Frontal cortex (tissue), 3 donors: ENCODE measurements at regions not wholly inside any gene's neighbourhood (a gene's known extent, or its start where the extent isn't known, plus 50 kb on each side); places are given as distances from the start of the nearest gene placed in this dataset.
A peak's percentile ranks its signal among the peaks of the same experiment; 100 is the strongest.

Source experiments
- DNase-seq, 2 donors: peaks; one replicate each; pipeline ENCODE4 v3.0.0; 2012; ENCODE audit warnings: low spot score in 2 of 2
- FAIRE-seq: peaks from 2 replicates; lab custom pipeline; 2012; peaks lifted over from hg19 to GRCh38; lab: Jason Lieb, UNC
- donor health status: control.
- donor health status: control.
- donor health status: control.

DNA sequence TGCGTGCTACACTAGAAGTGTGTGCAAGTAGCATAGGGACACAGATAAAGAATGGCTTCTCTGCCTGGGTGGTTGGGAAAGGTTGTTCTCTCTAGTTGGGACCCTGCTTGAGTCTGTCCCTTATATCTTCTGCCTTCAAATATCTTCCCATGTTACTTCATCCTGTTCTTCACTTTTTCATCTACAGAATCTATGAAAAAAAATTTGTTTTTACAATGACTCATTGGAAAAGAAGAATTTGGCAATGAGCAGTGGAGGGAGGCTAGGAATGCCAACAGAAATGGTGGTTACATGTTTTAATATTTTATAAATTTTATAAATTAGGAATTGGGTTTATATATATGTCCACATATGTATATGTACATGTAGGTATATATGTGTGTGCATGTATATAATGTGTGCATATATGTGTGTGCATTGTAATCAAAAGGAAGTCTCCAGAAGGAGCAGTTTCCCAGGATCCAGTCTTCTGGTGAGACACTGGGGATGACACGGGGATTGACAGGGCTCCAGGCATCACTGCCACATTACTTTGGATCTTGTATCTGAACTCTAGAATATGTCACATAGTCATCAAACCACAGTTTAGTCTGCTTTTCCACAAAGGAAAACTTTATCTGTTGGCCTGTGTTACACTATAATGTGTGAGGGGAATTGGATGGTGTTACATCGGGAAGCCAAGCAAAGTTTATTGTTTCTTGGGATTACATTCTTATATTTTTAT is 75.3 kb upstream of the RIPOR2 start:
- no peak for DNase-seq
- no peak for FAIRE-seq

DNA sequence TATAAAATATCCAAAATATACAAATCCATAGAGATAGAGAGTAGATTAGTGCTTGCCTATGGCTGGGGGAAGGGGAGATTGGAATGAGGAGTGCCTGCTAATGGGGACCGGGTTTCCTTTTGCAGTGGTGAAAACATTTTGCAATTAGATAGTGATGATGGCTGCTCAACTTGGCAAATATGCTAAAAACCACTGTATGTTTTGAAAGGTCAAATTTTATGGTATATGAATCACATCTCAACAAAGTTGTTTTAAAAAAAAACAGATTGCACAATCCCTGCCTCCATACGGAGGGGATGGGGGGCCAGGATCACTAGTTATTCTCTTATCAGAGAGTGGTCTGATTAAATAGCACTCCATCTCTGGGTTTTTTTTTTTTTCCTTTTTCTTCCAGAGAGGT is 76.9 kb upstream of the RIPOR2 start:
- FAIRE-seq (no peak), DNase-seq (no peak)

DNA sequence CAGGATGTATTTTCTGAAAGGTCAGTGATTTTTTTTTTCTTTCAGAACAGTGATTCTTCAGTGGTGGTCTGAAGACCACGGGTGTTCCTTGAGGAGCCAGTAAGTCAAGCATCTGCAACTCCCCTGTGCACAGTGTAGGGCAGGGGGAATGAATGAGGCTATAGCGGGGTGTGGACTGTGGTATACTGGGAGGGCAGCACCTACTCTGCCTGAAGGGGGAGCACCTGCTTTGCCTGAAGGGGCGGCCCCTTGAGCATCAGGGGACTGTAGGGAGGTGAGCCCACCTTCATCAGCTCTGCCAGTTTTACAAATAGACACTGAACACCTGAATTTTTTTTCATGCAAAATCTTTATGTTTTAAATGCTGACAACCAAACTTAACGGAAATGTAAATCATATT is 77.5 kb upstream of the RIPOR2 start:
- no peak for FAIRE-seq
- DNase-seq, result no peak

DNA sequence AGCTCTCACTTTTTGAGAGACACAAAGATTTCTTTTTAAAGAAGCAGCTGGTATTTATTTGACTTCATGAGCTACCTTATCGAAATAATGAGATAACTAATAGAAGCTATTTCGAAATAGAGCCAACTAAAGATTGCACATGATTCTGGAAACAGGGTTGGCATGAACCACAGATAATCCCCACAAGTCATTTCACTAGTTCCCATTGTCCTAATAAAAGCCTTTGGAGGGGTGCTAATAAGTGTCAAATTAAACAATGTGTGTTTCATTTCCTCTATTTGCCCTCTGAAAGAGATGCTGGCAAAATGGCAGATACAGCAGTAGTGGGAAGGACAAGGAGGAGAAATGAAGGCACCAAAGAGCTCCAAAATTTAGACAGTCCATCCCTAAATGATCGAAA is 78.6 kb upstream of the RIPOR2 start:
- no peak for FAIRE-seq
- DNase-seq, result no peak

DNA sequence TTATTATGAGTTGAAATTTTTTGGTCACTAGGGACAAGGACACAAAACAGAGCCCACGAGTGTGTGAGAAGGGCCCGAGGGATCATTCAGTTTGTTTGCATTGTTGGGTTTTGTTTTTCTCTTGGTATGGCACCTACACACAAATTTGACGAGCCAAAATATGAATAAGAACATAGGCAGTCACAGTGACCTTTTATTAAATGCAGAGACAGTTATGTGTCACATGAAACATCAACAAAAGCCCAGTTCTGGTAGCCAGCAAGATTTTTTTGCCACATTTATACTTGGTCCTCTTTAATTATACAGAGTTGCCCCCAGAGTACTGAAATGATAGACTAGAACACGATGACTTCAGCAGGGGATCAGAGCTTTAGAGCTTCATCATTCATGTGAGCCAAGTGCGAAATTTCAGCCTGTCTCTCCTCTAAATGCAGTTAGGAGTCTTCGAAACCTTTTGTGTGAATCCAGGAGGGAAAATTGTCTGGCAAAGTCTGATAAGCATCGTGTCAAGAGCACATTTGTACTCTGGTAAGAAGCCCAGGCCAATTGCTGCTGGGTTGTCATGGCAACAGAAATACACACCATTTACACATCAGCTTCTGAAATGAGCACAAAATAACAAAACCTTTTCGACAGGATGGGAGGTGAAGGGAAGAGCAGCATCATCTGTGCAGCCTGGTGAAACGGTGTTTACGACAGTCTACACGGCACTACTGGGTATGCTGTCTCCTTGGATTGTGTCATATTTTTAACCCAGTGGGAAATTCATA is 79.2 kb upstream of the RIPOR2 start:
- no peak for FAIRE-seq

DNA sequence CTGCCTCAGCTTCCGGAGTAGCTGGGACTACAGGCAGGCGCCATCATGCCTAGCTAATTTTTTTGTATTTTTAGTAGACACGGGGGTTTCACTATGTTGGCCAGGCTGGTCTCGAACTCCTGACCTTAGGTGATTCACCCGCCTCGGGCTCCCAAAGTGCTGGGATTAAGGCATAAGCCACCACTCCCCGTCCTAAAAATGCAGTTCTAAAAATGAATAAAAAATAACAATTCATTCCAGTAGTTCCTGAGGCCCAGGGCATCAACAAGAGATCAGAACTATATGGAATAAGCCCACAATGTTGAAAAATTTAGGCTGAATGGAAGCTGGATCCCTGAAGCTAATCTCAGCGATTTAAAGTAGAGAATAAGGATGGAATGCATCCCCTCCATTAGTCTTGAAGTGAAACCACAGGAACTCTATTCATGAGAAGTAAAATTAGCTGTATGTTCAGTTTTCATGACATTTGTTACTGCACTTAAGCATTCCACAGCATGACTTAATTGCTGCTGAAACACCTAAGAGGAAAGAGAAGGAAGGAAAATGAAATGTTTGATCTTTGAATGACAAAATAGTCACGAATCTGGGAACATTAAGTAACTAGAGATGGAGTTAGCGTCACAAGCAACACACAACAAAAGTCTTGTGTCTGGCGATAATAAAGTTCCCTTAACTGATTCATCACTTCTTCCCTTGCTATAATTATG is 80.4 kb upstream of the RIPOR2 start:
- no peak for DNase-seq
- FAIRE-seq, result no peak

More for the DNA sequence above, 79.2 kb upstream of the RIPOR2 start:
- DNase-seq, result peak in 1 of 2 donors; percentile 12

DNA sequence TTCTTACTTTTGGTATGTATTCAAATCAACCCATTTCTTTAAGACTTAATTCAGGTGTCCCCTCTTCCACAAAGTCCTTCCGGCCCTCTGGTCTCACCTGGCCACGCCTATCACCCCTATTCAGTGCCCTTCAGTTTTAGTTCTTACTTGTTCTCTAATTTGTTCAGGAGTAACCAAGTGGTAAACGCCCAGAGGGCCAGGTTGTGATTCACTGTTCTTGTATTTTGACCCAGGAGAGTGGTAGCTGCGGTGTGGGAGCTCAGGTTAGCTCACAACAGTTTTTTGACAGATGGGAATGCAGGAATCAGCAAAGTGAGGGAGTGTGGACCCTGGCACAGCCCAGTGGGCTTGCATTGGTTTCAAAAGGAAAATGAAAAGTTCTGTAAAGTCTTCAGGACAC is 81.7 kb upstream of the RIPOR2 start:
- FAIRE-seq, result no peak
- no peak for DNase-seq

DNA sequence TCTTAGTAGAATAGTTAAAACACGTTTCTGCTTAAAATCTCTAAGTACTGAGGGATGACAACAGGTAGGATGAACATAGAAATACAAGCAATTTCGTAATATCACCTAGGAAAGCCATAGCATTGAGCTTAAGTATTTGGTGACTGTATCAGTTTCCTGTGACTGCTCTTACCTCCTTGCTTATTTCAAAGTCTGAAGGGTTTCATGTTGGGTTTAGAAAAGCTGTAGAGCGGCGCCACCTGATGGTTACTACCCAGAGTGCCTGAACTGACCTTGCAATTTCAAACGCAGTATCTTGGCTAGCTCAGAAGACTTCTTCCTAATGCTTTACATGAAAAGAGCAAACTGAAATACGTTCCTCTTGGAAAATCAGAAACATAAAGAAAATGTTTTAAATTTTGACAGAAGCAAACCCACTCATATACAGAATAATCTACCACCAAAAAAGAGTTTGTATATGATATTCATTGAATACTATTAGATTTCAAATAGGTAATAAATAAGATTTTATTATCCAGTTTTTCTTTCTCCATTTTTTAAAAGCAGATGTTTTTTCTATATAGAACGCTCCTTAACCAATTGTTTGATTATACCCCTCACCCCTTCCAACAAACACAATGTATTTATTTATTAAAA is 82.3 kb upstream of the RIPOR2 start:
- DNase-seq, result no peak
- FAIRE-seq, result no peak

DNA sequence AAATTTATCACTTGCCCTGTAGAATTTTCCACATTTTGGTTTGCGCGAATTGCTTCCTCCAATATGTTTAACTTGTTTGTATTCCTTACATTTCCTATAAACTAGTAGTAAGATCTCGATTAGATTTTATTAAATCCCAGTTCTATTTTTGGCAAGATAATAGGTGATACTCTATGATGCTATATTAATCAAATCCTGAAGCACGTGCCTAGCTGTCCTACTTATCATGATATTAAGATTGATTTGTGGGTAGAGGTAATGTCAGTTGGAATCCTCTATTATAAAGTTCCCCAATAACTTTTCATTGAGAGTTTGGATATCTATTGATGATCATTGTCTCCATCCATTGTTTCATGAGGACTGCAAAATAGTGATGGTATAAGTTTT is 82.8 kb upstream of the RIPOR2 start:
- FAIRE-seq (no peak), DNase-seq (no peak)

DNA sequence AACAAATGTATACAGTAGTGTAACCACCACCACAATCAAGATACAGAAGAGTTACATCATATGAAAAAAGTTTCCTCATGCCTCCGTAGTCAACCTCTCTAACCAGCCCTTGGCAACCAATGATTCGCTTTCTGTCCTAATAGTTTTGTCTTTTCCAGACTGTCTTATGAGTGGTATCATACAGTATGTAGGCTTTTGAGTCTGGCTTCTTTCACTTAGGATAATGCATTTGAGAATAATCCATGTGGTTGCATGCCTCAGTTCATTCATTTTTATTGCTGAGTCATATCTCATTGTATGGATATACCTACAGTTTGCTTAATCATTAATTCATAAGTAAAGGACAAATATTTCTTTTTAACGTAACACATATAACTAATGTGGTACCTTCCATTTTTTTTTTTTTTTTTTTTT is 86.4 kb upstream of the RIPOR2 start:
- no peak for DNase-seq
- no peak for FAIRE-seq

DNA sequence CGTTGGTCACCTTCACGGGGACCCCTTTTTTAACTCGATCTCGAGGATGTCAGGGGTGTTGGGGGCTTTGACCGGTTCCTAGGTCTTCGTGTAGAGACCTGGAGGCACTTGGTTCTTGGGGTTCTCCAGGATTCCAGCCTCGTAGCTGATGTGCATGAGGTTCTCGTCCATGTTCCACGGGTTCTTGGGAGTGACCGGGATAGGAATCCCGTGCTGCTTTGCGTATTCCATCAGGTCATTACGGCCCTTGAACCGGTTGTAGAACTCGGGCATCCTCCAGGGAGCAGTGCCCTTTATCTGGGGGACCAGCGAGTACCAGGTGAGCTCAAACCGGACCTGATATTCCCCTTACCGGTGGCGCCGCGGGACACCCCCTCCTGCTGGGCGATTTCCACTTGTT is 88.0 kb upstream of the RIPOR2 start:
- FAIRE-seq (no peak), DNase-seq (no peak)

DNA sequence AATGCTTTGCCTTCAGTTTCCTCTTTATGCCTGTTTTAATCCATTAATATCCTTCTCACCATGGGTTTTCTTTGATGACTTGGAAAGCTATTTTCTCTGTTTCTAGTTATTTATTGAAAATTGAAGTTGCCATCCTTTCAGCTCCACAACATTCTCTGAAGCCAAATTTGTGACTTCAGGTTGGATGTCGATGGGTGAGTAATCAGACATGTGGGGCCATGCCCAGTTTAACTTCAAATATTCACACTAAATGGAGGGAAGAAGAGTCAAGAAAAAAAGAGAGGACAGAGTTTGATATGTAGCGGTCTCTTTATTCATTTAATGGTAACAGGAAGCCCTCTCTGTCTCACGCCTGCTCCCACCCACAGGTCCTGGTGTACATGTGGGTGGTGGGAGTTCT is 89.1 kb upstream of the RIPOR2 start:
- FAIRE-seq (no peak), DNase-seq (no peak)

DNA sequence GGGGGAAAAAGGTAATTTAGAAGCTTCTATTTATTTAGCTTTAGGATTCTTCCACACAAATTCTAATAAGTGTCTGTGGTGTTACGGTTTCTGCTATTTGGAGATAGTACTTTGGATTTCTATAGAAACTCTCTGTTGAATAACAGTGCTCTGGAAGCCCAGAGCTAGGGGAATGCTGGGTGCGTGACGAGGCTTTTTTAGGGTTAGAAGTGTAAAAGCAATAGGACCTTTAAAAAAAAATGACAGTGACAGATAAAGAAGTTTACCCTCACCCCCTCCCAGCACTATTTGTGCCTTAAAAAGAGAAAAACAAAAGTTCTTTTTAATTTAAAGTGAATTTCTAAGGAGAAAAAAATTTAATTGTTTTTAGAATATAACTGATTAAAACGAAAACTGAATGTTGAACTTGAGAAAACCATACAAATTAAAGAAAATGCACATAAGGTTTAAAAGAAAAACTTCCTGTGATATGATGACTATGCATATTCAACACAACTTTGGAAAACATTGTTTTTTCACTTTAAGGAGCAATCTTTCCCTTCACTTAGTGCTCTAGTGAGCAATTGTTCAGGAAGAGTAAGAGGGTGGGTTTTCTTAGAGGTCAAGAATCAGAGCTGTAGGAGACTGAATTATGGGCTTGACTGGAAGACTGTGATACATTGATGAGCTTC is 89.6 kb upstream of the RIPOR2 start:
- DNase-seq, result no peak
- no peak for FAIRE-seq

DNA sequence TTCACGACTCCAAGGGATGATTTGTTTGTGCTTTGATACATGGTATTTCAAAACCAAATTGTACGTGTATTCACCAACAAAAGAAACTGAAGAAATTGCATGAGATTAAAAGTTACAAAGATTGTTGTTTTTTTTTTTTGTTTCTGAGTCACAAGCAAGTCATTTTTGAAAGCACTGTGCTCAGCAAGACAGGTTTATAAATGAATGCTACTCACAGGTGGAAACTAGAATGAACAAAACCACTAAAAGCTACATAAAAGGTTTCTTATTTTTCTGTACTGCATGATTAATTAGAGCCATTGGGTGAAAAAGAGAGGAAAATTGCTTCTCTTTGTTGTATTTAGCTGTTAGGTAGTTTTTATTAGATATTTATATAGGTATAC is 90.2 kb upstream of the RIPOR2 start:
- DNase-seq, result no peak
- FAIRE-seq, result no peak

DNA sequence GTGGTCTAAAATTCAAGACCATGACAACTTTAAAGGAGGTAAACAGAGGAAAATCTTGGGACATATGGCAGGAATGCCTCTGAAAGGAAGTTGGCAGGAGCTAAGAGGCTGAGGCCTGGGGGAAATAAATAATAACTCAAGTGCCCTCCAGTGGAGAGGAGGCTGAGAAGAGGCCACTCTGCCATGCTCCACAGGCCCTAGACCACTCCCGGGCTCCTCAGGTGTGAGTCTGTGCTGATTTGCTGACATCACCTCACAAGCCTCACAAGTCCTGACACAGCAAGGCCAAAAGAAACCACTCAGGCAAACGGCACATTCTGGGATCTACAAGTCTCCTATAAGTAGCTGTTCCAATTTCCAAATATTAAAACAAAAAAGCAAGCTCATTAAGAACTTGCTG is 91.0 kb upstream of the RIPOR2 start:
- FAIRE-seq (no peak), DNase-seq (no peak)

DNA sequence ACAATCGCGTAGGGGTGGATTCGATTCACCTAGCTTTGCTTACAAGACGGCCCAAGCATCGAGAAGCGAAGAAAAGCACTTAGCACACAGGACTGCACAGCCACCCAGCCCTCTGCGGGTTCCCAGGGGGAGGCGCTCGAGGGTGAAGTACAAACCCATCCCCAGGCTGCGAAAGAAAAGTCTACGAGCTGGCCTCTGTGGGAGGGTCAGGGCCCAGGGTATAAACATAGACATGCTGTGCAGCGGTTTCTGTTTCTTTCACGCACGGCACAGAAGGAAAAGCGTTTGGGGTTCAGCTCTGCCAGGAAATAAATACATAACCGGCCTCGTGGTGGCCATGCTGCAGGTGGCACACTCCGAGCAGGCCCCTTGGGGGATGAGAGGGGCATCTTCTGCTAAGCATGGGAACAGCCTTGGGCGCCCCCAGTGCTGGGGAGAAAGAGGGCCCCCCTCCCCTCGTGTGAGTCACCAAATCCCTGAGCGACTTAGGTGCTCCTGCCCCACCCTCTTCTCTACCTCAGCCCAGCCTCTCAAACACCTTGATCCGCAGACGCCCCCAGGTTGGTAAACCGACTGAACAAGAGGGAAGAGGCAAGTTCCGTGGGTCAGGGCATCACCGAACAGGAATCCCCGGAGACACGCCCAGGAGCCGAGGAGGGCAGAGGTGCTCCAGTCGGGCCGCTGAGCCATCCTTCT is 91.6 kb upstream of the RIPOR2 start:
- FAIRE-seq (no peak), DNase-seq (no peak)

DNA sequence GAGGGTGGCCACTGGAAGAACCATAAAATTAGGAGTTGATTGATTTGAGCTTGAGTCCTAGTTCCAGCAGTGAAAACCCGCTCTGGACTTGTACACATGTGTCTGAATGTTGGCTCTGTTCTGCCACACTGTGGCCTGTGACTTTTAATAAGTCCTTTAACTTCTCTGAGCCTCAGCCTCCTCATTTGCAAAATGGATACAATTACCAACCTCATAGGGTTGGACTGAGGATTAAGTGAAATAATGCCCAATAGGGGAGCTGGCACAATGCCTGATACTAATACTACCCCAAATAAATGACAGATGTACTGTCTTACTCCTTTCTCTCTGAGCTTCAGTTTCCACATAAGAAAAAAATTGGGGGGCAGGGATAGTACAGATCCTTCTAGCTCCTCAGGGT is 92.6 kb upstream of the RIPOR2 start:
- no peak for FAIRE-seq
- no peak for DNase-seq

DNA sequence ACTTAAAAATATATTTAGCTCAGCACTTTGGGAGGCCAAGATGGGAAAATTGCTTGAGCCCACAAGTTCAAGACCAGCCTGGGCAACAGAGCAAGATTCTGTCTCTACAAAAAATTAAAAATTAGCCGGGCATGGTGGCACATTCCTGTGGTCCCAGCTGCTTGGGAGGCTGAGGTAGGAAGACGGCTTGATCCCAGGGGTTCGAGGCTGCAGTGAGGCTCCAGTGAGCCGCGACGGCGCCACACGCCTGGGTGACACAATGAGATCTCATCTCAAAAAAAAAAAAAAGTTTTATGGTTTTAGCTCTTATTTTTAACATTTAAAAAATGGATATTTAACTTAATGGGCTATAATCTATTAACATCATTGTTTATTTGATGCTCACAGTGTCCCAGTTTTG is 97.2 kb upstream of the RIPOR2 start:
- no peak for DNase-seq
- FAIRE-seq, result no peak

DNA sequence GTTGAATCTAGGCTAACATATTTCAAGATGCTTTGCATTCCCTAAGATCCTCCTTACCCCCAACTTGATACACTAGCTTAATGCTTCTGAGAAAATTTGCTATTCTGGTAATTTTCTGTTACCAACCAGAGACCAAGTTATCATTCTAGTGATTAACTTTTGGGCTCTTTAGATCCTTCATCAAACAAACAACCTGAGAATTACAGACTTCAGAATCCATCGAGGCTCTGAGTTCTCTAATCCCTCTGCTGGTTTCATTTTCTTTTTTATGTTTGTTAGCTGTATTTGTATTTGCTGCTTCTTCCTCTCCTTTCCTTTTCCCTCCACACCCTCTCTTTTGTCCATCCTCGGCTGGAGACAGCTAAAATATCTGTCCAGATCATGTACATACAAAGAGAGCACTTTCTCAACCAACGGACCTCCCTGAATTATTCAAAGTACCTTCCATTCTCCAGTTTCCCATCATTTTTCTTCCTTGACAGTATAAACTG is 98.7 kb upstream of the RIPOR2 start:
- FAIRE-seq (no peak), DNase-seq (no peak)

DNA sequence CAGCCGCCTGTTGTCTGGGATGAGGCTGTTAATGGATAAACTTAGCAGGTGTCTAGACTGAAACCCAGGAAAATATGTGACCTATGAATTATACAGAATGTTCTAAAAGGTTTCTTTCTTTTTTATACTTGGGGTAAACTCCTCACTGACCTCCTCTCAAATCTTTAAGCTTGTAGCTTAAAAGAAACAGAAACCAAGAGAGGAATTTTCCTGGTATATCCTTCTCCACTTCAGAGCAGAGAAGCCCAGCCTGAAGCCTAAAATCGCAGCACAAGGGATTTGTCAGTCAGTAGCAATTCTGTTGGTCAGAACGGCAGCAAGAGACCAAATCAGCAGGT is 99.4 kb upstream of the RIPOR2 start:
- no peak for FAIRE-seq

More for the DNA sequence above, 99.4 kb upstream of the RIPOR2 start:
- no peak for DNase-seq
